GM23248 (cell line): ENCODE measurements at regions not wholly inside any gene's neighbourhood (a gene's known extent, or its start where the extent isn't known, plus 50 kb on each side); places are given as distances from the start of the nearest gene placed in this dataset.
"Not testable (repeated sequence)": the region's sequence is repeated elsewhere in the genome, so short reads cannot be mapped to it uniquely, and the experiment has no call there.

ENCODE experiments used
- DNase-seq: peaks from one replicate; pipeline ENCODE4 v3.0.0-alpha.2; 2015
- H2AFZ ChIP-seq: fragments of 200-600 bp; sonication (generic); 2 replicates; pipeline ENCODE4 v1.6.1; 2016; ENCODE audit warnings: antibody characterized with exemption
- H3F3A ChIP-seq: fragments of 200-600 bp; sonication (generic); 2 replicates; pipeline ENCODE4 v1.6.1; 2016; ENCODE audit warnings: mild to moderate bottlenecking, antibody characterized with exemption, mixed run types; ENCODE audit not compliant: insufficient read depth
- H3K27ac ChIP-seq: fragments of 200-600 bp; sonication (generic); 2 replicates; pipeline ENCODE4 v1.5.1; 2016; ENCODE audit warnings: mild to moderate bottlenecking
- H3K27me3 ChIP-seq: fragments of 200-600 bp; sonication (generic); replicated peaks from 2 replicates; pipeline ENCODE4 v1.6.1; 2016; ENCODE audit warnings: mild to moderate bottlenecking; ENCODE audit not compliant: insufficient read depth
- H3K36me3 ChIP-seq: fragments of 200-600 bp; sonication (generic); 2 replicates; pipeline ENCODE4 v1.6.1; 2016; ENCODE audit warnings: low read depth, mild to moderate bottlenecking
- H3K4me1 ChIP-seq: fragments of 200-600 bp; sonication (generic); 2 replicates; pipeline ENCODE4 v1.6.1; 2016; ENCODE audit warnings: mild to moderate bottlenecking; ENCODE audit not compliant: insufficient read depth
- H3K4me2 ChIP-seq: fragments of 200-600 bp; sonication (generic); one replicate; pipeline ENCODE4 v1.6.1; 2016; ENCODE audit warnings: mild to moderate bottlenecking; ENCODE audit not compliant: unreplicated experiment
- H3K4me3 ChIP-seq: fragments of 200-600 bp; sonication (generic); 2 replicates; pipeline ENCODE4 v1.5.1; 2016; ENCODE audit warnings: mild to moderate bottlenecking
- H3K79me2 ChIP-seq: fragments of 200-600 bp; sonication (generic); 2 replicates; pipeline ENCODE4 v1.6.1; 2016; ENCODE audit warnings: mild to moderate bottlenecking; ENCODE audit not compliant: insufficient read depth
- H3K9ac ChIP-seq: fragments of 200-600 bp; sonication (generic); 2 replicates; pipeline ENCODE4 v1.6.1; 2016; ENCODE audit warnings: mild to moderate bottlenecking
- H3K9me2 ChIP-seq: fragments of 200-600 bp; sonication (generic); 2 replicates; pipeline ENCODE4 v1.6.1; 2016; ENCODE audit warnings: mixed run types, mild to moderate bottlenecking, moderate library complexity; ENCODE audit not compliant: insufficient read depth
- H3K9me3 ChIP-seq: fragments of 200-600 bp; sonication (generic); one replicate; pipeline ENCODE4 v1.6.1; 2017; ENCODE audit warnings: low read depth
- H4K20me1 ChIP-seq: fragments of 200-600 bp; sonication (generic); 2 replicates; pipeline ENCODE4 v1.6.0; 2016; ENCODE audit not compliant: insufficient read depth
- EZH2 ChIP-seq: fragments of 200-600 bp; sonication (generic); IDR thresholded peaks from 2 replicates; pipeline ENCODE4 v1.6.1; 2018; ENCODE audit warnings: antibody characterized with exemption, mild to moderate bottlenecking; ENCODE audit not compliant: insufficient read depth, poor library complexity, severe bottlenecking
- EZH2phosphoT487 ChIP-seq: fragments of 200-600 bp; sonication (generic); IDR thresholded peaks from 2 replicates; pipeline ENCODE4 v1.6.1; 2018; ENCODE audit warnings: antibody characterized with exemption, moderate library complexity, mild to moderate bottlenecking, low read depth; ENCODE audit not compliant: insufficient read depth
- WGBS, 2 experiments: methylation state at CpG; one replicate each; pipeline ENCODE4 v1.1.6; 2015 to 2017; ENCODE audit warnings: low lambda C conversion rate in 2 of 2, low coverage in 1 of 2; ENCODE audit errors: missing lambda C conversion rate in 2 of 2; 5-methylcytosine and 5-hydroxymethylcytosine counted together
- in situ Hi-C: fragments of 300-500 bp; cut with MboI; formaldehyde crosslinking; loops from 2 replicates; pipeline ENCODE4 v1.15.0; 2020

- Histone ChIP-seq H3K27me3 (no peaks in the 10 kb centered on the region), H2AFZ (no peak overlapping the region), H3K79me2 (no peaks in the 10 kb centered on the region), H3K4me1 (peaks cover 4% of the 10 kb centered on the region; the same call in 1 of the 2 replicates), H3K36me3 (no peaks in the 10 kb centered on the region), H3K27ac (no peak overlapping the region), H3K9ac (no peak overlapping the region), H3K4me3 (no peak overlapping the region), H3K9me3 (no peaks in the 10 kb centered on the region), H3K9me2 (no peaks in the 10 kb centered on the region), H3F3A (no peaks in the 10 kb centered on the region), H3K4me2 (no peak overlapping the region), H4K20me1 (no peaks in the 10 kb centered on the region)
- TF ChIP-seq EZH2: no peak
- TF ChIP-seq EZH2phosphoT487: no peak
- in situ Hi-C loops: no loop called here
- DNase-seq: no peak
Measured at GRCh38 chr5:122665051-122665450, 109.8 kb upstream of the SNX2 start.

GRCh38 chr5:122668552-122668951, 106.3 kb upstream of the SNX2 start:
- Histone ChIP-seq H3K36me3 (no peaks in the 10 kb centered on the region), H3K4me1 (peaks cover 20% of the 10 kb centered on the region), H4K20me1 (no peaks in the 10 kb centered on the region), H3K4me2 (no peak overlapping the region), H3K9me3 (no peaks in the 10 kb centered on the region), H3K9me2 (no peaks in the 10 kb centered on the region), H3K9ac (no peak overlapping the region), H3K27me3 (no peaks in the 10 kb centered on the region), H3K27ac (no peak overlapping the region), H3K4me3 (no peak overlapping the region), H3K79me2 (no peaks in the 10 kb centered on the region), H3F3A (peaks cover under 1% of the 10 kb centered on the region; the same call in 1 of the 2 replicates), H2AFZ (no peak overlapping the region)
- in situ Hi-C loops: no loop called here
- TF ChIP-seq EZH2 (no peak), EZH2phosphoT487 (no peak)
- WGBS, 2 experiments: 8 to 11% methylated on average over 2 of the region's 2 CpGs
- no peak for DNase-seq

- H3K4me1 ChIP-seq: peaks cover 31% of the 10 kb centered on the region
- in situ Hi-C loops, H3K36me3 ChIP-seq, H3K9me3 ChIP-seq, H3F3A ChIP-seq, H3K4me3 ChIP-seq, H3K4me2 ChIP-seq, H4K20me1 ChIP-seq, H3K9ac ChIP-seq, H3K27ac ChIP-seq, H3K79me2 ChIP-seq, H2AFZ ChIP-seq, H3K27me3 ChIP-seq, DNase-seq, H3K9me2 ChIP-seq: not testable (repeated sequence)
- 67 to 77% methylated on average over 1 of the region's 1 CpG for WGBS, 2 experiments
Measured at GRCh38 chr5:122669709-122670108, 105.2 kb upstream of the SNX2 start.

- TF ChIP-seq EZH2 (no peak), EZH2phosphoT487 (no peak)
- Histone ChIP-seq H3F3A (peaks cover 8% of the 10 kb centered on the region), H2AFZ (no peak overlapping the region), H3K36me3 (no peaks in the 10 kb centered on the region), H3K4me2 (peak overlapping the region; percentile 39), H3K9ac (no peak overlapping the region), H3K79me2 (no peaks in the 10 kb centered on the region), H3K27me3 (no peaks in the 10 kb centered on the region), H4K20me1 (no peaks in the 10 kb centered on the region), H3K4me1 (peaks cover 31% of the 10 kb centered on the region), H3K9me3 (no peaks in the 10 kb centered on the region), H3K27ac (peak overlapping the region; percentile 67), H3K4me3 (no peak overlapping the region), H3K9me2 (no peaks in the 10 kb centered on the region)
- in situ Hi-C loops: no loop called here
- 5 to 16% methylated on average over 3 of the region's 3 CpGs for WGBS, 2 experiments
- peak; percentile 95 for DNase-seq
Measured at GRCh38 chr5:122673343-122673742, 101.5 kb upstream of the SNX2 start.

- in situ Hi-C loops: no loop called here
- H3K36me3 ChIP-seq: no peaks in the 10 kb centered on the region
- peak; percentile 56 for DNase-seq
- H3K27me3 ChIP-seq: no peaks in the 10 kb centered on the region
- H4K20me1 ChIP-seq: no peaks in the 10 kb centered on the region
- peaks cover 8% of the 10 kb centered on the region for H3F3A ChIP-seq
- no peaks in the 10 kb centered on the region for H3K9me3 ChIP-seq
- no peaks in the 10 kb centered on the region for H3K9me2 ChIP-seq
- H3K27ac ChIP-seq: peak overlapping the region; percentile 67
- WGBS, 2 experiments: 91 to 96% methylated on average over 1 of the region's 1 CpG
- H3K4me1 ChIP-seq: peaks cover 31% of the 10 kb centered on the region
- no peaks in the 10 kb centered on the region for H3K79me2 ChIP-seq
- H3K4me2 ChIP-seq: peak overlapping the region; percentile 39
- no peak overlapping the region for H3K9ac ChIP-seq
- H2AFZ ChIP-seq: no peak overlapping the region
- no peak overlapping the region for H3K4me3 ChIP-seq
- no peak for TF ChIP-seq EZH2phosphoT487
- TF ChIP-seq EZH2: no peak
Measured at GRCh38 chr5:122674385-122674784, 100.5 kb upstream of the SNX2 start.
